ENCODE measurements at regions not wholly inside any gene's neighbourhood (a gene's known extent, or its start where the extent isn't known, plus 50 kb on each side); places are given as distances from the start of the nearest gene placed in this dataset.
A peak's percentile ranks its signal among the peaks of the same experiment; 100 is the strongest.

GRCh38 chr6:147015674-147016073, 188.5 kb upstream of the STXBP5 start:
- Histone ChIP-seq H4K8ac (ENCODE audit: low read length) (no peak overlapping the region), H3K23ac (ENCODE audit: low read length in 2 of 2) (no peak overlapping the region), H3K9me3 (ENCODE audit: control insufficient read depth, low read length) (no peaks in the 10 kb centered on the region), H2BK15ac (ENCODE audit: low read depth, poor library complexity, severe bottlenecking) (no peak overlapping the region), H2AFZ (ENCODE audit: low read depth, low read length) (no peak overlapping the region), H3K36me3 (ENCODE audit: control insufficient read depth in 1 of 2, insufficient read depth in 2 of 2, low read depth in 1 of 2, low read length in 2 of 2) (no peaks in the 10 kb centered on the region), H3K4me2 (ENCODE audit: low read length, poor library complexity, severe bottlenecking) (no peak overlapping the region), H2BK5ac (ENCODE audit: low read depth, low read length, poor library complexity, severe bottlenecking) (no peak overlapping the region), H3K9ac (ENCODE audit: low read length) (no peak overlapping the region), H2BK12ac (ENCODE audit: low read length in 2 of 2) (peak overlapping the region in 1 of 2 experiments; percentile 10), H2BK120ac (ENCODE audit: low read depth, low read length) (no peak overlapping the region), H3K79me1 (replicated peaks; ENCODE audit: low read length, poor library complexity, severe bottlenecking) (no peaks in the 10 kb centered on the region), H3K4me1 (ENCODE audit: control insufficient read depth, insufficient read depth, low read depth, low read length) (peaks cover 2% of the 10 kb centered on the region), H3K14ac (ENCODE audit: low read length in 2 of 2) (no peak overlapping the region), H3K27me3 (ENCODE audit: control insufficient read depth in 1 of 2, insufficient read depth in 1 of 2, low read length in 2 of 2) (no peaks in the 10 kb centered on the region), H3K4me3 (ENCODE audit: insufficient read depth in 1 of 2, low read depth in 1 of 2, low read length in 2 of 2) (no peak overlapping the region), H4K91ac (ENCODE audit: low read length) (no peak overlapping the region), H3K4ac (ENCODE audit: low read depth in 1 of 2, low read length in 2 of 2) (no peak overlapping the region), H3K18ac (ENCODE audit: low read depth in 1 of 2, low read length in 2 of 2) (no peak overlapping the region), H2AK5ac (ENCODE audit: low read length, severe bottlenecking) (no peak overlapping the region), H3K27ac (ENCODE audit: low read length, poor library complexity, severe bottlenecking) (no peak overlapping the region)
- DNase-seq: no peak
- WGBS: 97% methylated on average over 5 of the region's 5 CpGs

DNA sequence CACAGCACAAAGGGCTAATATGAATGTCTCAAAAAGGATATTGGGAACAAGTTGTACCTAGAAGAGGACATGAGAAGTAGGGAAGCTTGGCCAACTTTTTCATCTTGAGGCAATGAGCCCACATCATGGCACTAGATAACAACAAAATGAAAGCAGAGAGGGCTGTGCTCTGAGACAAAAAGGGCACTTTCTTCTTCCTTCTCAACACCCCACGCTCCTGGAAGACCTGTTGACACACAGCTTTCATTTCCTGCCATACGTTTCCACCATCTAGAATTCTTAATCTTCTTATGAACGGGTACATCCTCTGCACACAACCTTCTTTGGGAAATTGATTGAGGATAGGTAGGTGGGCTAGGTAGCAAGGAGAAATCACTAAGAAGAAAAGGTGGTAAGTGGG, 187.8 kb upstream of the STXBP5 start:
- H4K91ac ChIP-seq (ENCODE audit: low read length): no peak overlapping the region
- H2BK5ac ChIP-seq (ENCODE audit: low read depth, low read length, poor library complexity, severe bottlenecking): no peak overlapping the region
- no peak overlapping the region for H3K14ac ChIP-seq (ENCODE audit: low read length in 2 of 2)
- no peak overlapping the region for H3K18ac ChIP-seq (ENCODE audit: low read depth in 1 of 2, low read length in 2 of 2)
- H3K4me1 ChIP-seq (ENCODE audit: control insufficient read depth, insufficient read depth, low read depth, low read length): peaks cover 2% of the 10 kb centered on the region
- no peak overlapping the region for H2AFZ ChIP-seq (ENCODE audit: low read depth, low read length)
- WGBS: 86% methylated on average over 3 of the region's 3 CpGs
- H4K8ac ChIP-seq (ENCODE audit: low read length): no peak overlapping the region
- H2BK12ac ChIP-seq (ENCODE audit: low read length in 2 of 2): no peak overlapping the region
- no peak overlapping the region for H2BK120ac ChIP-seq (ENCODE audit: low read depth, low read length)
- no peak overlapping the region for H2AK5ac ChIP-seq (ENCODE audit: low read length, severe bottlenecking)
- H3K27me3 ChIP-seq (ENCODE audit: control insufficient read depth in 1 of 2, insufficient read depth in 1 of 2, low read length in 2 of 2): no peaks in the 10 kb centered on the region
- H3K27ac ChIP-seq (ENCODE audit: low read length, poor library complexity, severe bottlenecking): no peak overlapping the region
- H3K23ac ChIP-seq (ENCODE audit: low read length in 2 of 2): no peak overlapping the region
- no peak overlapping the region for H2BK15ac ChIP-seq (ENCODE audit: low read depth, poor library complexity, severe bottlenecking)
- no peak overlapping the region for H3K4me3 ChIP-seq (ENCODE audit: insufficient read depth in 1 of 2, low read depth in 1 of 2, low read length in 2 of 2)
- H3K36me3 ChIP-seq (ENCODE audit: control insufficient read depth in 1 of 2, insufficient read depth in 2 of 2, low read depth in 1 of 2, low read length in 2 of 2): no peaks in the 10 kb centered on the region
- H3K9me3 ChIP-seq (ENCODE audit: control insufficient read depth, low read length): no peaks in the 10 kb centered on the region
- H3K79me1 ChIP-seq (replicated peaks; ENCODE audit: low read length, poor library complexity, severe bottlenecking): no peaks in the 10 kb centered on the region
- no peak for DNase-seq
- H3K9ac ChIP-seq (ENCODE audit: low read length): no peak overlapping the region
- H3K4me2 ChIP-seq (ENCODE audit: low read length, poor library complexity, severe bottlenecking): no peak overlapping the region
- no peak overlapping the region for H3K4ac ChIP-seq (ENCODE audit: low read depth in 1 of 2, low read length in 2 of 2)

DNA sequence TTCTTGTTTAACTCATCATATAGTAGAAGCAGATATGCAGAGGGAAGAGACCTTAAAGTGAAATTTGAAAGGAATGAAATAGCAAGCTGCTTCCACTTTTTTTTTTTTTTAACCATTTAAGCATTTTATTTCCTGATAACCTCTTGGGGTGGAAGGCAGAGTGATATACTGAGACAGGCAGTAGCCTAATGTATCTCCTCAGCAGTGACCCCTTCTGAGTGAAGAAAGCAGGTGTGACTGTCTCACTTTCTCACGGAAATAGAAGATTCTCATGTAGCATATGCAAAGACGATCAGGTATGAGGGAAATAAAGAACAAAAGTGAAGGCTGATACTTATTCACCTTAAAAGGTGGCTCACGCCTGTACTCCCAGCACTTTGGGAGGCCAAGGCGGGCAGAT, 187.1 kb upstream of the STXBP5 start:
- WGBS: 90% methylated on average over 4 of the region's 4 CpGs
- no peak overlapping the region for H3K27ac ChIP-seq (ENCODE audit: low read length, poor library complexity, severe bottlenecking)

GRCh38 chr6:147019001-147019400, 185.2 kb upstream of the STXBP5 start:
- Histone ChIP-seq H2AK5ac (ENCODE audit: low read length, severe bottlenecking) (no peak overlapping the region), H2BK12ac (ENCODE audit: low read length in 2 of 2) (no peak overlapping the region), H2AFZ (ENCODE audit: low read depth, low read length) (no peak overlapping the region), H2BK5ac (ENCODE audit: low read depth, low read length, poor library complexity, severe bottlenecking) (no peak overlapping the region), H3K4ac (ENCODE audit: low read depth in 1 of 2, low read length in 2 of 2) (no peak overlapping the region), H3K79me1 (replicated peaks; ENCODE audit: low read length, poor library complexity, severe bottlenecking) (no peaks in the 10 kb centered on the region), H3K18ac (ENCODE audit: low read depth in 1 of 2, low read length in 2 of 2) (no peak overlapping the region), H3K27me3 (ENCODE audit: control insufficient read depth in 1 of 2, insufficient read depth in 1 of 2, low read length in 2 of 2) (no peaks in the 10 kb centered on the region), H2BK120ac (ENCODE audit: low read depth, low read length) (no peak overlapping the region), H2BK15ac (ENCODE audit: low read depth, poor library complexity, severe bottlenecking) (no peak overlapping the region), H3K9ac (ENCODE audit: low read length) (no peak overlapping the region), H3K23ac (ENCODE audit: low read length in 2 of 2) (no peak overlapping the region), H4K91ac (ENCODE audit: low read length) (no peak overlapping the region), H3K36me3 (ENCODE audit: control insufficient read depth in 1 of 2, insufficient read depth in 2 of 2, low read depth in 1 of 2, low read length in 2 of 2) (no peaks in the 10 kb centered on the region), H3K4me2 (ENCODE audit: low read length, poor library complexity, severe bottlenecking) (no peak overlapping the region), H3K27ac (ENCODE audit: low read length, poor library complexity, severe bottlenecking) (no peak overlapping the region), H4K8ac (ENCODE audit: low read length) (no peak overlapping the region), H3K4me1 (ENCODE audit: control insufficient read depth, insufficient read depth, low read depth, low read length) (peaks cover 2% of the 10 kb centered on the region), H3K4me3 (ENCODE audit: insufficient read depth in 1 of 2, low read depth in 1 of 2, low read length in 2 of 2) (no peak overlapping the region), H3K14ac (ENCODE audit: low read length in 2 of 2) (no peak overlapping the region), H3K9me3 (ENCODE audit: control insufficient read depth, low read length) (no peaks in the 10 kb centered on the region)
- DNase-seq: no peak

More for the DNA sequence above, 187.1 kb upstream of the STXBP5 start:
- no peak overlapping the region for H3K18ac ChIP-seq (ENCODE audit: low read depth in 1 of 2, low read length in 2 of 2)
- no peak overlapping the region for H4K8ac ChIP-seq (ENCODE audit: low read length)
- H3K4me2 ChIP-seq (ENCODE audit: low read length, poor library complexity, severe bottlenecking): no peak overlapping the region
- H3K4me3 ChIP-seq (ENCODE audit: insufficient read depth in 1 of 2, low read depth in 1 of 2, low read length in 2 of 2): no peak overlapping the region
- H3K9me3 ChIP-seq (ENCODE audit: control insufficient read depth, low read length): no peaks in the 10 kb centered on the region
- no peak overlapping the region for H3K4ac ChIP-seq (ENCODE audit: low read depth in 1 of 2, low read length in 2 of 2)
- no peak overlapping the region for H3K9ac ChIP-seq (ENCODE audit: low read length)
- DNase-seq: no peak
- H3K4me1 ChIP-seq (ENCODE audit: control insufficient read depth, insufficient read depth, low read depth, low read length): peaks cover 2% of the 10 kb centered on the region
- no peak overlapping the region for H2AFZ ChIP-seq (ENCODE audit: low read depth, low read length)
- no peak overlapping the region for H4K91ac ChIP-seq (ENCODE audit: low read length)
- H3K79me1 ChIP-seq (replicated peaks; ENCODE audit: low read length, poor library complexity, severe bottlenecking): no peaks in the 10 kb centered on the region
- no peak overlapping the region for H2BK12ac ChIP-seq (ENCODE audit: low read length in 2 of 2)
- no peaks in the 10 kb centered on the region for H3K36me3 ChIP-seq (ENCODE audit: control insufficient read depth in 1 of 2, insufficient read depth in 2 of 2, low read depth in 1 of 2, low read length in 2 of 2)
- no peak overlapping the region for H2AK5ac ChIP-seq (ENCODE audit: low read length, severe bottlenecking)
- H2BK15ac ChIP-seq (ENCODE audit: low read depth, poor library complexity, severe bottlenecking): no peak overlapping the region
- no peak overlapping the region for H2BK120ac ChIP-seq (ENCODE audit: low read depth, low read length)
- no peak overlapping the region for H3K23ac ChIP-seq (ENCODE audit: low read length in 2 of 2)
- no peaks in the 10 kb centered on the region for H3K27me3 ChIP-seq (ENCODE audit: control insufficient read depth in 1 of 2, insufficient read depth in 1 of 2, low read length in 2 of 2)
- no peak overlapping the region for H2BK5ac ChIP-seq (ENCODE audit: low read depth, low read length, poor library complexity, severe bottlenecking)
- H3K14ac ChIP-seq (ENCODE audit: low read length in 2 of 2): no peak overlapping the region

All from mesenchymal stem cell (in vitro differentiated cells and primary cell).